ENCODE measurements at regions not wholly inside any gene's neighbourhood (a gene's known extent, or its start where the extent isn't known, plus 50 kb on each side); places are given as distances from the start of the nearest gene placed in this dataset.

DNA sequence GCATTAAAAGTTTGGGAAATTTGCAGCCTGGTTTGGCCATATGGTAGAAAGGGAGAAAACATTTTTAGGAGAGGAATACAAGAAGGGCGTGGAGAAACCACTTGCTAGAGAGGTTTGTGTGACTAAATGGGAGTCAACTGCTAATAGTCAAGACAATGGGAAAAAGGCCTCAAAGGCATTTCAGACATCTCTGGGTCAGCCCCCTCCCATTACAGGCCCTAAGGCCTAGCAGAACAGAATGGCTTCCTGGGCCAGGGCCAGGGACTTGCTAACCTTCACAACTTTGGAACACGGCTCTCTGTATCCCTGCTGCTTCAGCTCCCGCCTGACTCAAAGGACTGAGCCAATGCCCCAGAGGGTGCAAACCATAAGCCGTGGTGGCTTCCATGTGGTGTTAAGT lies 752.3 kb upstream of the ADAMTS5 start:
- TF ChIP-seq EZH2 (IDR thresholded peaks at IDR 0.05; ENCODE audit: borderline replicate concordance, low read length) = no peak
- TF ChIP-seq, protein P1, sequence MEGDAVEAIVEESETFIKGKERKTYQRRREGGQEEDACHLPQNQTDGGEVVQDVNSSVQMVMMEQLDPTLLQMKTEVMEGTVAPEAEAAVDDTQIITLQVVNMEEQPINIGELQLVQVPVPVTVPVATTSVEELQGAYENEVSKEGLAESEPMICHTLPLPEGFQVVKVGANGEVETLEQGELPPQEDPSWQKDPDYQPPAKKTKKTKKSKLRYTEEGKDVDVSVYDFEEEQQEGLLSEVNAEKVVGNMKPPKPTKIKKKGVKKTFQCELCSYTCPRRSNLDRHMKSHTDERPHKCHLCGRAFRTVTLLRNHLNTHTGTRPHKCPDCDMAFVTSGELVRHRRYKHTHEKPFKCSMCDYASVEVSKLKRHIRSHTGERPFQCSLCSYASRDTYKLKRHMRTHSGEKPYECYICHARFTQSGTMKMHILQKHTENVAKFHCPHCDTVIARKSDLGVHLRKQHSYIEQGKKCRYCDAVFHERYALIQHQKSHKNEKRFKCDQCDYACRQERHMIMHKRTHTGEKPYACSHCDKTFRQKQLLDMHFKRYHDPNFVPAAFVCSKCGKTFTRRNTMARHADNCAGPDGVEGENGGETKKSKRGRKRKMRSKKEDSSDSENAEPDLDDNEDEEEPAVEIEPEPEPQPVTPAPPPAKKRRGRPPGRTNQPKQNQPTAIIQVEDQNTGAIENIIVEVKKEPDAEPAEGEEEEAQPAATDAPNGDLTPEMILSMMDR (conservative IDR thresholded peaks at IDR 0.05 in 1 of 2, IDR thresholded peaks at IDR 0.05 in 1 of 2; ENCODE audit: extremely low read depth in 1 of 2, insufficient read depth in 1 of 2, low read depth in 1 of 2, low read length in 2 of 2) = no peak
